K562 (cell line): ENCODE measurements at regions not wholly inside any gene's neighbourhood (a gene's known extent, or its start where the extent isn't known, plus 50 kb on each side); places are given as distances from the start of the nearest gene placed in this dataset.

Experiments used
- ATAC-seq: fragments of 200-7000 bp; cut with Tn5 transposase; 3 replicates; pipeline ENCODE4 v1.9.1; 2020; ENCODE audit warnings: moderate library complexity
- BruUV-seq: library from RNA; stranded (reverse); fragments of 400-500 nt; replicated peaks from 2 replicates; lab custom pipeline; 2021; lab: Mats Ljungman, UMichigan
- CTCF ChIA-PET: fragments of 300-600 bp; formaldehyde crosslinking; extraction: SDS; loops from one replicate; lab custom pipeline; 2021; ENCODE audit warnings: low intra/inter-chr PET ratio; lab: Yijun Ruan, JAX
- POLR2A ChIA-PET: fragments of 300-600, 350-650 bp; sonication (Branson Sonifier 250); formaldehyde crosslinking; extraction: SDS; loops from one replicate; lab custom pipeline; 2021; ENCODE audit warnings: antibody characterized with exemption, inconsistent platforms; lab: Yijun Ruan, JAX
- DNase-seq, 4 experiments: peaks; one replicate each; pipeline versions ENCODE4 v3.0.0 to v3.0.0-alpha.2; 2011 to 2018; ENCODE audit warnings: low spot score in 3 of 4, mixed read lengths in 3 of 4; ENCODE audit errors: extremely low read depth in 1 of 4
- FAIRE-seq: peaks from 2 replicates; lab custom pipeline; 2011; peaks lifted over from hg19 to GRCh38; lab: Jason Lieb, UNC
- H2AFZ ChIP-seq: 2 replicates; pipeline ENCODE4 v1.6.0; 2011; ENCODE audit warnings: low read depth, low read length, control low read depth, inconsistent platforms
- H3K27ac ChIP-seq: fragments of 200-600 bp; 3 replicates; pipeline ENCODE4 v1.8.0; 2011; ENCODE audit warnings: low read depth, mild to moderate bottlenecking, control low read depth, inconsistent platforms, low read length, moderate library complexity, mixed read lengths; ENCODE audit errors: extremely low read depth
- H3K27me3 ChIP-seq, 2 experiments: fragments of 300-600 bp in 1 of 2; 2 replicates in 1 of 2; 3 replicates in 1 of 2; pipeline versions ENCODE4 v1.6.0 to v1.8.0; 2011; ENCODE audit warnings: inconsistent platforms in 2 of 2, low read length in 2 of 2, mild to moderate bottlenecking in 1 of 2, mixed read lengths in 1 of 2, moderate library complexity in 1 of 2; ENCODE audit not compliant: control insufficient read depth in 2 of 2, insufficient read depth in 2 of 2
- H3K36me3 ChIP-seq: fragments of 300-600 bp; 3 replicates; pipeline ENCODE4 v1.8.0; 2011; ENCODE audit warnings: mild to moderate bottlenecking, low read length, inconsistent platforms; ENCODE audit not compliant: control insufficient read depth, insufficient read depth
- H3K4me1 ChIP-seq, 2 experiments: fragments of 200-600 bp in 1 of 2; replicated peaks in 1 of 2; 2 replicates in 1 of 2; 3 replicates in 1 of 2; pipeline versions ENCODE4 v1.5.1 to v1.8.0; 2011; ENCODE audit warnings: inconsistent platforms in 2 of 2, low read length in 2 of 2, mild to moderate bottlenecking in 1 of 2, mixed read lengths in 1 of 2, moderate library complexity in 1 of 2; ENCODE audit not compliant: control insufficient read depth in 2 of 2, insufficient read depth in 2 of 2
- H3K4me2 ChIP-seq: 2 replicates; pipeline ENCODE4 v1.6.1; 2011; ENCODE audit warnings: low read length, control low read depth, inconsistent platforms, mixed read lengths; ENCODE audit not compliant: insufficient read depth
- H3K4me3 ChIP-seq: fragments of 200-600 bp; sonication (generic), shearing (Covaris generic); 2 replicates; pipeline ENCODE4 v1.5.1; 2016; ENCODE audit warnings: control low read depth, inconsistent platforms
- H3K79me2 ChIP-seq: fragments of 200-600 bp; 3 replicates; pipeline ENCODE4 v1.8.0; 2011; ENCODE audit warnings: low read length, inconsistent platforms; ENCODE audit not compliant: control insufficient read depth, insufficient read depth
- H3K9ac ChIP-seq, 2 experiments: 2 replicates each; pipeline versions ENCODE4 v1.6.0 to v1.6.1; 2011; ENCODE audit warnings: low read depth in 2 of 2, low read length in 2 of 2, control low read depth in 1 of 2, inconsistent platforms in 1 of 2, mild to moderate bottlenecking in 1 of 2, mixed read lengths in 1 of 2; ENCODE audit not compliant: insufficient read depth in 1 of 2
- H3K9me1 ChIP-seq: one replicate; pipeline ENCODE4 v1.6.0; 2011; ENCODE audit warnings: inconsistent platforms, mild to moderate bottlenecking, low read length, moderate library complexity; ENCODE audit not compliant: control insufficient read depth, insufficient read depth
- H3K9me3 ChIP-seq: replicated peaks from 2 replicates; pipeline ENCODE4 v1.5.1; 2011; ENCODE audit warnings: low read depth, low read length, inconsistent platforms; ENCODE audit not compliant: control insufficient read depth, insufficient read depth
- H4K20me1 ChIP-seq: replicated peaks from 2 replicates; pipeline ENCODE4 v1.6.1; 2011; ENCODE audit warnings: low read length, inconsistent platforms, mixed read lengths; ENCODE audit not compliant: control insufficient read depth, insufficient read depth
- ARID1B ChIP-seq: fragments of 450-650 bp; IDR thresholded peaks from 2 replicates; pipeline ENCODE4 v1.6.1; 2016; ENCODE audit warnings: antibody characterized with exemption, mild to moderate bottlenecking, inconsistent platforms
- BDP1 ChIP-seq: IDR thresholded peaks from 3 replicates; pipeline ENCODE4 v1.6.1; 2011; ENCODE audit not compliant: insufficient read length, insufficient read depth
- GABPA ChIP-seq: fragments of 200-800 bp; sonication (Bioruptor generic); conservative IDR thresholded peaks from 2 replicates; pipeline ENCODE4 v1.6.1; 2016; ENCODE audit warnings: low read depth, missing genetic modification characterization, missing compliant biosample characterization
- GTF2E2 ChIP-seq: fragments of 200-800 bp; sonication (Bioruptor generic); IDR thresholded peaks from 2 replicates; pipeline ENCODE4 v1.6.1; 2016; ENCODE audit warnings: missing genetic modification characterization, missing compliant biosample characterization
- KLF6 ChIP-seq: fragments of 250-450 bp; sonication (Bioruptor Pico); IDR thresholded peaks from 2 replicates; pipeline ENCODE4 v1.4.0; 2020; ENCODE audit warnings: mild to moderate bottlenecking, moderate library complexity, borderline replicate concordance
- NBN ChIP-seq: fragments of 450-650 bp; IDR thresholded peaks from 2 replicates; pipeline ENCODE4 v1.6.1; 2016; ENCODE audit warnings: low read depth, mild to moderate bottlenecking
- SAP30 ChIP-seq: fragments of 200-600 bp; sonication (generic); IDR thresholded peaks from 2 replicates; pipeline ENCODE4 v1.6.1; 2012; ENCODE audit warnings: borderline replicate concordance, low read depth, mild to moderate bottlenecking, moderate library complexity, low read length, control low read depth, inconsistent platforms; ENCODE audit not compliant: insufficient read depth, poor library complexity, severe bottlenecking
- ZBTB1 ChIP-seq: sonication (generic); formaldehyde crosslinking; IDR thresholded peaks from 2 replicates; pipeline ENCODE4 v1.8.1; 2023; ENCODE audit warnings: missing genetic modification reagents, low read depth, mild to moderate bottlenecking, borderline replicate concordance
- ZKSCAN1 ChIP-seq: fragments of 150-350 bp; IDR thresholded peaks from 2 replicates; pipeline ENCODE4 v1.6.1; 2016; ENCODE audit warnings: low read depth, low read length
- ZNF146 ChIP-seq: IDR thresholded peaks from one replicate; pipeline ENCODE4 v1.6.1; 2018; ENCODE audit warnings: missing compliant biosample characterization; ENCODE audit not compliant: unreplicated experiment
- ZNF384 ChIP-seq: IDR thresholded peaks from 2 replicates; pipeline ENCODE4 v1.6.1; 2012; ENCODE audit warnings: low read depth, low read length, improper control_type of control experiment
- ZNF778 ChIP-seq: fragments of 450-650 bp; formaldehyde crosslinking; IDR thresholded peaks from 2 replicates; pipeline ENCODE4 v1.4.0; 2020; ENCODE audit warnings: mild to moderate bottlenecking, moderate library complexity
- WGBS: fragments of 100-300 bp; shearing (Covaris generic); methylation state at CpG from one replicate; pipeline ENCODE4 v1.1.6; 2016; ENCODE audit warnings: low coverage, mixed read lengths; ENCODE audit not compliant: insufficient coverage; ENCODE audit errors: missing lambda C conversion rate; 5-methylcytosine and 5-hydroxymethylcytosine counted together
- in situ Hi-C: fragments of 300-500 bp; cut with MboI; formaldehyde crosslinking; loops from 4 replicates; pipeline ENCODE4 v1.15.0; 2018; ENCODE audit warnings: inconsistent platforms, mixed read lengths
- intact Hi-C: fragments of 100-400 bp; cut with micrococcal nuclease; formaldehyde crosslinking; loops from 2 replicates; pipeline ENCODE4 v1.14.2; 2022
- TF ChIP-seq, protein P1 (sequence below): fragments of 150-350 bp; IDR thresholded peaks from 2 replicates; pipeline ENCODE4 v1.6.1; 2014; ENCODE audit warnings: low read depth, mild to moderate bottlenecking, low read length, borderline replicate concordance
- TF ChIP-seq, protein P2 (sequence below), 3 experiments: fragments of 200-800 bp in 1 of 3; sonication (Bioruptor generic) in 1 of 3; sonication (generic) in 1 of 3; formaldehyde crosslinking in 1 of 3; IDR thresholded peaks; 2 replicates each; pipeline versions ENCODE4 v1.6.1 to v1.8.0; 2016 to 2022; ENCODE audit warnings: mild to moderate bottlenecking in 2 of 3, missing compliant biosample characterization in 2 of 3, missing genetic modification characterization in 2 of 3, missing genetic modification reagents in 1 of 3
- TF ChIP-seq, protein P3 (sequence below): fragments of 450-650 bp; formaldehyde crosslinking; IDR thresholded peaks from 2 replicates; pipeline ENCODE4 v1.4.0; 2022; ENCODE audit warnings: mild to moderate bottlenecking, moderate library complexity

DNA sequence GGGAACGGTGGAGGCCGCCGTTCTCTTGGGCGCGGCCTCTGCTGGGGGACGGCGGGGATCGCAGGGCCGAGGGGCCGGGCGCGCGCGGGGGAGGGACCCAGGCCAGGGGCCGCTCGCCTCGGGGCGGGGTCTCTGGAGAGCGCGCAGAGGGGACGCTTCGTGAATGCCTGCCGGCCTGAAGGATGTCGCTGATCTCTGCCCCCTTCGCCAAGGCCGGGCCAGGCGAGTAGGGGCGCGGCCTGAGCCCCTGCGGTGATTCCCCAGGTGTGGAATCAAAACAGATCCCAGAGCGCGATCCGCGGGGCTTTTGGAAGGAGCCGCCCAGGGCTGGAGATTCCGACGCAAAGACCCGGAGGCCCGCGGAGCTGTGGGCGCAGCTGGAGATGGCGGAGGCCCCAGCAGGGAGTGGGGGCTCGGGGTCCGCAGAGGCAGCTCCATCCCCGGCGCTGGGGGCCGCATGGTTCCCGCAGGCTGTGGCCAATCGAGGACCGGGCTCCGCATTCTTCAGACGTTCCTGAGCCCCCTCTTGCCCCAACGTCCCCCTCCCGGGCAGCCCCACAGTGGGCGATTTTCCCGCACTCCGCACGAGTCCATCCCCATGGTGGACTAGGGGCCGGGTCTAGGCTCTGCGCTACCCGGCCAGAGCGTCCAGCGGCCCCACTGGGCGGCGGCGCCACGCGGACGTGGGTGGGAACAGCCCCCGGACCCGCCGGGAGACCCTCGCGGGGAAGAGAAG lies 166.0 kb downstream of the ACTR3B start (continued):
- TF ChIP-seq SAP30 (no peak), NBN (no peak), GTF2E2 (tag) (no peak), ZNF146 (CRISPR knock-in tag) (no peak), ARID1B (no peak), ZKSCAN1 (no peak)

DNA sequence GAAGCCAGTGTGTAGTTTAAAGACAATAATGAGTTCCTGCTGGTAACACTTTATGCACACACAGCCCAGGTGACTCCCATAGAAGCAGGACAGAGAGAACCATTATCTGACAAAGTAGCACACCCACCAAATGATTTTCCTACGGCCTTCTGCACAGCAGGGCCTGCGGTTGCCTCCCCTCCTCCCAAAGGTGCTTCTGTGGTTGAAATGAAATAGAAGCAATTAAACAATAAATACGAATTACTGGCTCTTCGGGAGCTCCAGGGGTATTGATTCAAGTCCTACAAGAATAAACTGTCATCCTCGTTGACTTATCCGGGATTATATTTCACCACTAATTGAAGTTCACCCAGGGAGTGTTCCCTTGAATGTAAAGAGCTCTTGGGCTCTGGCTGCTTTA lies 172.1 kb downstream of the ACTR3B start:
- H3K9me1 ChIP-seq, result no peaks in the 10 kb centered on the region
- BruUV-seq, result no TSS peak
- no peaks in the 10 kb centered on the region for H3K9me3 ChIP-seq
- ATAC-seq, result no peak
- H3K36me3 ChIP-seq, result no peaks in the 10 kb centered on the region
- peaks cover under 1 to 24% of the 10 kb centered on the region in 2 experiments; a peak in 3 of 5 replicates for H3K27me3 ChIP-seq
- H3K27ac ChIP-seq, result no peak overlapping the region
- 1% methylated on average over 6 of the region's 6 CpGs for WGBS
- intact Hi-C loops, result no loop called here
- in situ Hi-C loops, result no loop called here
- no peaks in the 10 kb centered on the region for H3K79me2 ChIP-seq
- FAIRE-seq, result no peak
- no peak overlapping the region for H3K4me3 ChIP-seq
- no peak overlapping the region for H3K9ac ChIP-seq
- H2AFZ ChIP-seq, result no peak overlapping the region
- ChIA-PET CTCF (no interaction called here), POLR2A (interaction anchor here (0.9 to 1.1 kb wide), 2 partner anchors 12 to 15 kb away, joined by 3 read pairs; no protein-coding TSS in a partner anchor)
- no peak for DNase-seq
- no peaks in the 10 kb centered on the region for H4K20me1 ChIP-seq
- no peak overlapping the region for H3K4me2 ChIP-seq
- no peaks in the 10 kb centered on the region for H3K4me1 ChIP-seq
- TF ChIP-seq GABPA (tag), result no peak
- no peak for TF ChIP-seq ZBTB1 (CRISPR knock-in tag)
- no peak for TF ChIP-seq KLF6
- TF ChIP-seq NBN, result no peak
- TF ChIP-seq, protein P1, sequence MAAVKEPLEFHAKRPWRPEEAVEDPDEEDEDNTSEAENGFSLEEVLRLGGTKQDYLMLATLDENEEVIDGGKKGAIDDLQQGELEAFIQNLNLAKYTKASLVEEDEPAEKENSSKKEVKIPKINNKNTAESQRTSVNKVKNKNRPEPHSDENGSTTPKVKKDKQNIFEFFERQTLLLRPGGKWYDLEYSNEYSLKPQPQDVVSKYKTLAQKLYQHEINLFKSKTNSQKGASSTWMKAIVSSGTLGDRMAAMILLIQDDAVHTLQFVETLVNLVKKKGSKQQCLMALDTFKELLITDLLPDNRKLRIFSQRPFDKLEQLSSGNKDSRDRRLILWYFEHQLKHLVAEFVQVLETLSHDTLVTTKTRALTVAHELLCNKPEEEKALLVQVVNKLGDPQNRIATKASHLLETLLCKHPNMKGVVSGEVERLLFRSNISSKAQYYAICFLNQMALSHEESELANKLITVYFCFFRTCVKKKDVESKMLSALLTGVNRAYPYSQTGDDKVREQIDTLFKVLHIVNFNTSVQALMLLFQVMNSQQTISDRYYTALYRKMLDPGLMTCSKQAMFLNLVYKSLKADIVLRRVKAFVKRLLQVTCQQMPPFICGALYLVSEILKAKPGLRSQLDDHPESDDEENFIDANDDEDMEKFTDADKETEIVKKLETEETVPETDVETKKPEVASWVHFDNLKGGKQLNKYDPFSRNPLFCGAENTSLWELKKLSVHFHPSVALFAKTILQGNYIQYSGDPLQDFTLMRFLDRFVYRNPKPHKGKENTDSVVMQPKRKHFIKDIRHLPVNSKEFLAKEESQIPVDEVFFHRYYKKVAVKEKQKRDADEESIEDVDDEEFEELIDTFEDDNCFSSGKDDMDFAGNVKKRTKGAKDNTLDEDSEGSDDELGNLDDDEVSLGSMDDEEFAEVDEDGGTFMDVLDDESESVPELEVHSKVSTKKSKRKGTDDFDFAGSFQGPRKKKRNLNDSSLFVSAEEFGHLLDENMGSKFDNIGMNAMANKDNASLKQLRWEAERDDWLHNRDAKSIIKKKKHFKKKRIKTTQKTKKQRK, result no peak
- TF ChIP-seq, protein P2, sequence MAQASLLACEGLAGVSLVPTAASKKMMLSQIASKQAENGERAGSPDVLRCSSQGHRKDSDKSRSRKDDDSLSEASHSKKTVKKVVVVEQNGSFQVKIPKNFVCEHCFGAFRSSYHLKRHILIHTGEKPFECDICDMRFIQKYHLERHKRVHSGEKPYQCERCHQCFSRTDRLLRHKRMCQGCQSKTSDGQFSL (CRISPR knock-in tag; IDR thresholded peaks at IDR 0.05), result no peak
- TF ChIP-seq, protein P2 (tag; IDR thresholded peaks at IDR 0.05), result no peak
- TF ChIP-seq BDP1, result no peak
- TF ChIP-seq ZNF384, result no peak
- TF ChIP-seq, protein P3, sequence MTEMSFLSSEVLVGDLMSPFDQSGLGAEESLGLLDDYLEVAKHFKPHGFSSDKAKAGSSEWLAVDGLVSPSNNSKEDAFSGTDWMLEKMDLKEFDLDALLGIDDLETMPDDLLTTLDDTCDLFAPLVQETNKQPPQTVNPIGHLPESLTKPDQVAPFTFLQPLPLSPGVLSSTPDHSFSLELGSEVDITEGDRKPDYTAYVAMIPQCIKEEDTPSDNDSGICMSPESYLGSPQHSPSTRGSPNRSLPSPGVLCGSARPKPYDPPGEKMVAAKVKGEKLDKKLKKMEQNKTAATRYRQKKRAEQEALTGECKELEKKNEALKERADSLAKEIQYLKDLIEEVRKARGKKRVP (CRISPR knock-in tag), result no peak
- no peak for TF ChIP-seq ZNF778
